GM12878 (cell line): ENCODE measurements at regions not wholly inside any gene's neighbourhood (a gene's known extent, or its start where the extent isn't known, plus 50 kb on each side); places are given as distances from the start of the nearest gene placed in this dataset.

Experiments
- ATAC-seq: fragments of 200-7000 bp; cut with Tn5 transposase; 3 replicates; pipeline ENCODE4 v1.9.1; 2020; ENCODE audit warnings: mild to moderate bottlenecking, moderate library complexity
- BruUV-seq: library from RNA; stranded (reverse); fragments of 400-500 nt; replicated peaks from 2 replicates; lab custom pipeline; 2021; lab: Mats Ljungman, UMichigan
- CTCF ChIA-PET: fragments of 300-600 bp; sonication (Branson Sonifier 250); formaldehyde crosslinking; extraction: SDS; loops from one replicate; lab custom pipeline; 2021; ENCODE audit warnings: inconsistent platforms; lab: Yijun Ruan, JAX
- POLR2A ChIA-PET: fragments of 350-600 bp; formaldehyde crosslinking; extraction: SDS; loops from one replicate; lab custom pipeline; 2021; ENCODE audit warnings: inconsistent platforms; lab: Charles Lee
- RAD21 ChIA-PET: fragments of 300-600 bp; sonication (Branson Sonifier 250); formaldehyde crosslinking; loops from one replicate; lab custom pipeline; 2023; ENCODE audit warnings: antibody characterized with exemption; ENCODE audit not compliant: unreplicated experiment; lab: Charles Lee
- SMC1A ChIA-PET: fragments of 300-600 bp; sonication (Branson Sonifier 250); formaldehyde crosslinking; loops from one replicate; lab custom pipeline; 2023; ENCODE audit not compliant: unreplicated experiment, uncharacterized antibody; lab: Charles Lee
- DNase-seq: peaks from one replicate; pipeline ENCODE4 v3.0.0-alpha.2; 2011; ENCODE audit warnings: low read depth, low spot score
- FAIRE-seq: peaks from 3 replicates; lab custom pipeline; 2011; peaks lifted over from hg19 to GRCh38; lab: Jason Lieb, UNC
- H2AFZ ChIP-seq: 2 replicates; pipeline ENCODE4 v1.6.0; 2011; ENCODE audit warnings: low read depth, low read length, control low read depth; ENCODE audit not compliant: control insufficient read depth
- H3K27ac ChIP-seq: 2 replicates; pipeline ENCODE4 v1.5.1; 2011; ENCODE audit warnings: control low read depth; ENCODE audit not compliant: control insufficient read depth, insufficient read depth
- H3K27me3 ChIP-seq, 2 experiments: replicated peaks in 1 of 2; 2 replicates each; pipeline versions ENCODE4 v1.6.0 to v1.6.1; 2011; ENCODE audit warnings: low read length in 1 of 2; ENCODE audit not compliant: control insufficient read depth in 2 of 2, insufficient read depth in 2 of 2
- H3K36me3 ChIP-seq, 2 experiments: 2 replicates each; pipeline ENCODE4 v1.5.1; 2011; ENCODE audit warnings: low read length in 1 of 2; ENCODE audit not compliant: control insufficient read depth in 2 of 2, insufficient read depth in 2 of 2
- H3K4me1 ChIP-seq: 2 replicates; pipeline ENCODE4 v1.6.1; 2011; ENCODE audit warnings: mild to moderate bottlenecking, low read length, moderate library complexity, mixed read lengths; ENCODE audit not compliant: control insufficient read depth, insufficient read depth
- H3K4me2 ChIP-seq: 2 replicates; pipeline ENCODE4 v1.6.0; 2011; ENCODE audit warnings: control low read depth; ENCODE audit not compliant: control insufficient read depth, insufficient read depth
- H3K4me3 ChIP-seq: fragments of 200-600 bp; sonication (generic); 2 replicates; pipeline ENCODE4 v1.5.1; 2016
- H3K79me2 ChIP-seq: 2 replicates; pipeline ENCODE4 v1.6.0; 2011; ENCODE audit warnings: low read length; ENCODE audit not compliant: control insufficient read depth, insufficient read depth
- H3K9ac ChIP-seq: 2 replicates; pipeline ENCODE4 v1.8.0; 2011; ENCODE audit warnings: low read length, control low read depth, mixed read lengths; ENCODE audit not compliant: control insufficient read depth, insufficient read depth
- H3K9me3 ChIP-seq: replicated peaks from 3 replicates; pipeline ENCODE4 v1.5.1; 2011; ENCODE audit warnings: mild to moderate bottlenecking, low read length; ENCODE audit not compliant: control insufficient read depth, insufficient read depth
- H4K20me1 ChIP-seq: 2 replicates; pipeline ENCODE4 v1.6.0; 2011; ENCODE audit not compliant: control insufficient read depth, insufficient read depth
- ATF2 ChIP-seq: IDR thresholded peaks from 2 replicates; pipeline ENCODE4 v1.6.1; 2012; ENCODE audit warnings: low read length, inconsistent platforms
- BACH1 ChIP-seq: fragments of 450-650 bp; IDR thresholded peaks from 2 replicates; pipeline ENCODE4 v1.6.1; 2017; ENCODE audit warnings: mild to moderate bottlenecking, borderline replicate concordance
- BHLHE40 ChIP-seq, 2 experiments: fragments of 450-650 bp in 1 of 2; IDR thresholded peaks; 2 replicates each; pipeline ENCODE4 v1.6.1; 2011 to 2017; ENCODE audit warnings: low read depth in 2 of 2, borderline replicate concordance in 1 of 2, improper control_type of control experiment in 1 of 2, low read length in 1 of 2, mild to moderate bottlenecking in 1 of 2
- ELK1 ChIP-seq: IDR thresholded peaks from 2 replicates; pipeline ENCODE4 v1.6.1; 2012; ENCODE audit warnings: low read depth, low read length, improper control_type of control experiment
- KLF5 ChIP-seq: fragments of 450-650 bp; IDR thresholded peaks from 2 replicates; pipeline ENCODE4 v1.6.1; 2014; ENCODE audit warnings: mild to moderate bottlenecking; ENCODE audit not compliant: partially characterized antibody
- NR2C1 ChIP-seq: fragments of 450-650 bp; IDR thresholded peaks from 2 replicates; pipeline ENCODE4 v1.6.1; 2017; ENCODE audit warnings: antibody characterized with exemption, mild to moderate bottlenecking, moderate library complexity
- RUNX3 ChIP-seq: IDR thresholded peaks from 2 replicates; pipeline ENCODE4 v1.6.1; 2012; ENCODE audit warnings: low read length, inconsistent platforms
- SMAD1 ChIP-seq: fragments of 450-650 bp; IDR thresholded peaks from 2 replicates; pipeline ENCODE4 v1.6.1; 2018; ENCODE audit warnings: mild to moderate bottlenecking, low read depth; ENCODE audit not compliant: partially characterized antibody
- WGBS: methylation state at CpG from one replicate; pipeline ENCODE4 v1.1.6; 2016; ENCODE audit warnings: low lambda C conversion rate; ENCODE audit not compliant: insufficient replicate concordance, insufficient coverage; ENCODE audit errors: missing lambda C conversion rate; 5-methylcytosine and 5-hydroxymethylcytosine counted together
- in situ Hi-C: fragments of 300-500 bp; cut with MboI; formaldehyde crosslinking; loops from 9 replicates; pipeline ENCODE4 v1.14.3; 2018; ENCODE audit warnings: mixed read lengths
- intact Hi-C: fragments of 100-400 bp; cut with micrococcal nuclease; formaldehyde crosslinking; loops from one replicate; pipeline ENCODE4 v1.14.2; 2022; ENCODE audit not compliant: unreplicated experiment
- TF ChIP-seq, protein P1 (sequence below): fragments of 450-650 bp; IDR thresholded peaks from 2 replicates; pipeline ENCODE4 v1.6.1; 2018; ENCODE audit warnings: mild to moderate bottlenecking, low read depth, moderate library complexity; ENCODE audit not compliant: partially characterized antibody

GRCh38 chr4:65069177-65069576 is 601.1 kb downstream of the EPHA5 start:
- no peak for ATAC-seq
- no peak overlapping the region for H3K27ac ChIP-seq
- H3K9me3 ChIP-seq, result no peaks in the 10 kb centered on the region
- 7% methylated on average over 6 of the region's 6 CpGs for WGBS
- no peaks in the 10 kb centered on the region for H3K79me2 ChIP-seq
- ChIA-PET SMC1A (no interaction called here), RAD21 (no interaction called here), CTCF (no interaction called here)
- H4K20me1 ChIP-seq, result no peaks in the 10 kb centered on the region
- no peak overlapping the region for H3K4me3 ChIP-seq
- no peaks in the 10 kb centered on the region for H3K4me1 ChIP-seq
- intact Hi-C loops, result no loop called here
- no peak overlapping the region for H3K9ac ChIP-seq
- no peak for TF ChIP-seq BHLHE40 (IDR thresholded peaks at IDR 0.05; ENCODE audit: borderline replicate concordance in 1 of 2, low read depth in 2 of 2, low read length in 1 of 2)
- TF ChIP-seq, all 136 proteins: peak for 0
- no peak overlapping the region for H2AFZ ChIP-seq
- no peak overlapping the region for H3K4me2 ChIP-seq
- POLR2A ChIA-PET, result no interaction called here
- no peaks in the 10 kb centered on the region for H3K27me3 ChIP-seq
- no peaks in the 10 kb centered on the region for H3K36me3 ChIP-seq
- in situ Hi-C loops, result no loop called here
- no peak for FAIRE-seq
- DNase-seq, result no peak
- no TSS peak for BruUV-seq

- Histone ChIP-seq H2AFZ (no peak overlapping the region), H4K20me1 (no peaks in the 10 kb centered on the region), H3K4me2 (no peak overlapping the region), H3K9ac (no peak overlapping the region), H3K36me3 (no peaks in the 10 kb centered on the region), H3K27me3 (no peaks in the 10 kb centered on the region), H3K4me1 (no peaks in the 10 kb centered on the region), H3K79me2 (no peaks in the 10 kb centered on the region), H3K4me3 (no peak overlapping the region), H3K9me3 (no peaks in the 10 kb centered on the region), H3K27ac (no peak overlapping the region)
- TF ChIP-seq KLF5 (no peak), RUNX3 (no peak), BACH1 (no peak), SMAD1 (no peak), ELK1 (no peak), ATF2 (no peak), NR2C1 (no peak)
- TF ChIP-seq, protein P1, sequence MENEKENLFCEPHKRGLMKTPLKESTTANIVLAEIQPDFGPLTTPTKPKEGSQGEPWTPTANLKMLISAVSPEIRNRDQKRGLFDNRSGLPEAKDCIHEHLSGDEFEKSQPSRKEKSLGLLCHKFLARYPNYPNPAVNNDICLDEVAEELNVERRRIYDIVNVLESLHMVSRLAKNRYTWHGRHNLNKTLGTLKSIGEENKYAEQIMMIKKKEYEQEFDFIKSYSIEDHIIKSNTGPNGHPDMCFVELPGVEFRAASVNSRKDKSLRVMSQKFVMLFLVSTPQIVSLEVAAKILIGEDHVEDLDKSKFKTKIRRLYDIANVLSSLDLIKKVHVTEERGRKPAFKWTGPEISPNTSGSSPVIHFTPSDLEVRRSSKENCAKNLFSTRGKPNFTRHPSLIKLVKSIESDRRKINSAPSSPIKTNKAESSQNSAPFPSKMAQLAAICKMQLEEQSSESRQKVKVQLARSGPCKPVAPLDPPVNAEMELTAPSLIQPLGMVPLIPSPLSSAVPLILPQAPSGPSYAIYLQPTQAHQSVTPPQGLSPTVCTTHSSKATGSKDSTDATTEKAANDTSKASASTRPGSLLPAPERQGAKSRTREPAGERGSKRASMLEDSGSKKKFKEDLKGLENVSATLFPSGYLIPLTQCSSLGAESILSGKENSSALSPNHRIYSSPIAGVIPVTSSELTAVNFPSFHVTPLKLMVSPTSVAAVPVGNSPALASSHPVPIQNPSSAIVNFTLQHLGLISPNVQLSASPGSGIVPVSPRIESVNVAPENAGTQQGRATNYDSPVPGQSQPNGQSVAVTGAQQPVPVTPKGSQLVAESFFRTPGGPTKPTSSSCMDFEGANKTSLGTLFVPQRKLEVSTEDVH, result no peak
- no peak for ATAC-seq
- RAD21 ChIA-PET, result no interaction called here
- intact Hi-C loops, result no loop called here
- FAIRE-seq, result no peak
- BruUV-seq, result no TSS peak
- in situ Hi-C loops, result no loop called here
- POLR2A ChIA-PET, result no interaction called here
- CTCF ChIA-PET, result no interaction called here
- DNase-seq, result no peak
- SMC1A ChIA-PET, result no interaction called here
Observed at GRCh38 chr4:65066106-65066505, 604.2 kb downstream of the EPHA5 start.
